ENCODE measurements at regions not wholly inside any gene's neighbourhood (a gene's known extent, or its start where the extent isn't known, plus 50 kb on each side); places are given as distances from the start of the nearest gene placed in this dataset.

GRCh38 chr13:64958106-64958505 is 2272.0 kb downstream of the PCDH9 start:
- DNase-seq, result no peak

GRCh38 chr13:64938660-64939059 is 2291.5 kb downstream of the PCDH9 start:
- DNase-seq, result no peak

GRCh38 chr13:64937302-64937701 is 2292.8 kb downstream of the PCDH9 start:
- no peak for DNase-seq

- DNase-seq, result no peak
Measured at GRCh38 chr13:64936879-64937278, 2293.3 kb downstream of the PCDH9 start.

- DNase-seq, result no peak
Measured at GRCh38 chr13:64935441-64935840, 2294.7 kb downstream of the PCDH9 start.

- no peak for DNase-seq
Measured at GRCh38 chr13:64934569-64935362, 2295.4 kb downstream of the PCDH9 start.

- no peak for DNase-seq
Measured at GRCh38 chr13:64930636-64931035, 2299.5 kb downstream of the PCDH9 start.

- DNase-seq, result no peak
Measured at GRCh38 chr13:64928696-64929499, 2301.2 kb downstream of the PCDH9 start.

- DNase-seq, result no peak
Measured at GRCh38 chr13:64925727-64926126, 2304.4 kb downstream of the PCDH9 start.

GRCh38 chr13:64925284-64925683 is 2304.9 kb downstream of the PCDH9 start:
- DNase-seq, result no peak

GRCh38 chr13:64924401-64924800 is 2305.7 kb downstream of the PCDH9 start:
- no peak for DNase-seq

- no peak for DNase-seq
Measured at GRCh38 chr13:64917566-64917965, 2312.6 kb downstream of the PCDH9 start.

GRCh38 chr13:64912141-64912540 is 2318.0 kb downstream of the PCDH9 start:
- DNase-seq, result no peak

GRCh38 chr13:64910096-64910495 is 2320.0 kb downstream of the PCDH9 start:
- no peak for DNase-seq

- no peak for DNase-seq
Measured at GRCh38 chr13:64909184-64909583, 2321.0 kb downstream of the PCDH9 start.

GRCh38 chr13:64900039-64900438 is 2330.1 kb downstream of the PCDH9 start:
- DNase-seq, result no peak

- DNase-seq, result no peak
Measured at GRCh38 chr13:64884976-64885375, 2345.2 kb downstream of the PCDH9 start.

GRCh38 chr13:64877176-64877575 is 2353.0 kb downstream of the PCDH9 start:
- DNase-seq, result no peak

GRCh38 chr13:64871742-64872141 is 2358.4 kb downstream of the PCDH9 start:
- DNase-seq, result no peak

- DNase-seq, result no peak
Measured at GRCh38 chr13:64869539-64869938, 2360.6 kb downstream of the PCDH9 start.

- no peak for DNase-seq
Measured at GRCh38 chr13:64867856-64868255, 2362.3 kb downstream of the PCDH9 start.

- no peak for DNase-seq
Measured at GRCh38 chr13:64866331-64866730, 2363.8 kb downstream of the PCDH9 start.

GRCh38 chr13:64855506-64855905 is 2374.6 kb downstream of the PCDH9 start:
- DNase-seq, result no peak

GRCh38 chr13:64850017-64850416 is 2380.1 kb downstream of the PCDH9 start:
- no peak for DNase-seq
